ENCODE measurements at regions not wholly inside any gene's neighbourhood (a gene's known extent, or its start where the extent isn't known, plus 50 kb on each side); places are given as distances from the start of the nearest gene placed in this dataset.

GRCh38 chr11:134476435-134477021 is 64.5 kb upstream of the B3GAT1 start:
- no peaks in the 10 kb centered on the region for H3F3A ChIP-seq (ENCODE audit: insufficient read depth, low read depth)
- ChIA-PET CTCF (no interaction called here), POLR2A (ENCODE audit: unreplicated experiment) (no interaction called here)
- BruUV-seq (replicated peaks), result no TSS peak
- no peak overlapping the region for H3K4me2 ChIP-seq
- DNase-seq, result no peak
- H3K36me3 ChIP-seq (ENCODE audit: low read depth), result no peaks in the 10 kb centered on the region
- intact Hi-C loops (cut with micrococcal nuclease; ENCODE audit: unreplicated experiment), result no loop called here
- no peak overlapping the region for H3K4me3 ChIP-seq
- H3K27me3 ChIP-seq (ENCODE audit: insufficient read depth, low read depth), result peaks cover 100% of the 10 kb centered on the region
- H3K79me2 ChIP-seq (ENCODE audit: low read depth), result no peaks in the 10 kb centered on the region
- no peak for TF ChIP-seq EZH2 (IDR thresholded peaks at IDR 0.05; ENCODE audit: low read depth)
- TF ChIP-seq CTCF (conservative IDR thresholded peaks at IDR 0.05), result no peak
- no peaks in the 10 kb centered on the region for H3K9me3 ChIP-seq (ENCODE audit: insufficient read depth, low read depth)
- no peaks in the 10 kb centered on the region for H3K4me1 ChIP-seq (replicated peaks; ENCODE audit: insufficient read depth)
- no peak overlapping the region for H2AFZ ChIP-seq
- H3K27ac ChIP-seq, result no peak overlapping the region
- no peaks in the 10 kb centered on the region for H3K9me2 ChIP-seq (ENCODE audit: insufficient read depth)
- H4K20me1 ChIP-seq (ENCODE audit: insufficient read depth), result no peaks in the 10 kb centered on the region

- no TSS peak for BruUV-seq (replicated peaks)
- DNase-seq, result no peak
- H3F3A ChIP-seq (ENCODE audit: insufficient read depth, low read depth), result no peaks in the 10 kb centered on the region
- no peaks in the 10 kb centered on the region for H3K36me3 ChIP-seq (ENCODE audit: low read depth)
- TF ChIP-seq EZH2 (IDR thresholded peaks at IDR 0.05; ENCODE audit: low read depth), result no peak
- TF ChIP-seq CTCF (conservative IDR thresholded peaks at IDR 0.05), result no peak
- H3K27me3 ChIP-seq (ENCODE audit: insufficient read depth, low read depth), result peaks cover 100% of the 10 kb centered on the region
- intact Hi-C loops (cut with micrococcal nuclease; ENCODE audit: unreplicated experiment), result no loop called here
- ChIA-PET CTCF (no interaction called here), POLR2A (ENCODE audit: unreplicated experiment) (no interaction called here)
- no peak overlapping the region for H3K4me3 ChIP-seq
- H4K20me1 ChIP-seq (ENCODE audit: insufficient read depth), result no peaks in the 10 kb centered on the region
- no peaks in the 10 kb centered on the region for H3K4me1 ChIP-seq (replicated peaks; ENCODE audit: insufficient read depth)
- H3K9me3 ChIP-seq (ENCODE audit: insufficient read depth, low read depth), result no peaks in the 10 kb centered on the region
- H3K79me2 ChIP-seq (ENCODE audit: low read depth), result no peaks in the 10 kb centered on the region
- H3K4me2 ChIP-seq, result no peak overlapping the region
- H3K27ac ChIP-seq, result no peak overlapping the region
- H3K9me2 ChIP-seq (ENCODE audit: insufficient read depth), result no peaks in the 10 kb centered on the region
- H2AFZ ChIP-seq, result no peak overlapping the region
Measured at GRCh38 chr11:134475951-134476350, 63.9 kb upstream of the B3GAT1 start.

- H4K20me1 ChIP-seq (ENCODE audit: insufficient read depth), result no peaks in the 10 kb centered on the region
- no peaks in the 10 kb centered on the region for H3K36me3 ChIP-seq (ENCODE audit: low read depth)
- H3K9me2 ChIP-seq (ENCODE audit: insufficient read depth), result no peaks in the 10 kb centered on the region
- H3K4me1 ChIP-seq (replicated peaks; ENCODE audit: insufficient read depth), result no peaks in the 10 kb centered on the region
- H3K4me2 ChIP-seq, result no peak overlapping the region
- intact Hi-C loops (cut with micrococcal nuclease; ENCODE audit: unreplicated experiment), result no loop called here
- H3K79me2 ChIP-seq (ENCODE audit: low read depth), result no peaks in the 10 kb centered on the region
- H3F3A ChIP-seq (ENCODE audit: insufficient read depth, low read depth), result no peaks in the 10 kb centered on the region
- peaks cover 100% of the 10 kb centered on the region for H3K27me3 ChIP-seq (ENCODE audit: insufficient read depth, low read depth)
- no peak overlapping the region for H3K27ac ChIP-seq
- H3K4me3 ChIP-seq, result no peak overlapping the region
- no peak for DNase-seq
- ChIA-PET CTCF (no interaction called here), POLR2A (ENCODE audit: unreplicated experiment) (no interaction called here)
- no peak overlapping the region for H2AFZ ChIP-seq
- TF ChIP-seq EZH2 (IDR thresholded peaks at IDR 0.05; ENCODE audit: low read depth), result no peak
- no peak for TF ChIP-seq CTCF (conservative IDR thresholded peaks at IDR 0.05)
- no TSS peak for BruUV-seq (replicated peaks)
- H3K9me3 ChIP-seq (ENCODE audit: insufficient read depth, low read depth), result no peaks in the 10 kb centered on the region
Measured at GRCh38 chr11:134474942-134475341, 62.9 kb upstream of the B3GAT1 start.
